NCI-H510A (cell line): ENCODE measurements at regions not wholly inside any gene's neighbourhood (a gene's known extent, or its start where the extent isn't known, plus 50 kb on each side); places are given as distances from the start of the nearest gene placed in this dataset.
"Not testable (repeated sequence)": the region's sequence is repeated elsewhere in the genome, so short reads cannot be mapped to it uniquely, and the experiment has no call there.

Experiments
- DNase-seq: peaks from one replicate; lab custom pipeline; 2025; lab: John Stamatoyannopoulos, UW

DNA sequence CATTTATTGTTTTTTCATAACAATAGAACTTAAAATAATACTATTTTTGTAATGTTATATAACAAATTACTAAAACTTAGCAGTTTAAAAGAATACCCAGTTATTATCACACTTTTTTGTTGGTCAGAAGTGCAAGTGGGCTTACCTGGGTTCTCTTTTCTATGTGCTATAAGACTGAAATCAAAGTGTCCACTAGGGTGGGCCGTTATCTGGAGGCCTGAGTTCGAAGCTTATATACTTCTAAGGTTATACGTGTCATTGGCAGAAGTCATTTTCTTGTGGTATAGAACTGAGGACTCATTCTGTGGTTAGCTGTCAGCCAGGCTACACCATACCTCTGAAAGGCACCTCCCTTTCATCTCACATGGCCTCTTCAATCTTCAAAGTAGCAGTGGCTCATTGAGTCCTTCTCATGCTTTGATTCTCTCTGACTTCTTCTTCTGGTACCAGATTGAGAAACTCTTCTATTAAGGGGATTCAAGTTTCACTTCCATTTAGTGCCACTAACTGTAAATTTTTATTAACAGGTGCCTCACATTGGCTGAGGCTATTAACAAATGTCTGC lies 414.3 kb downstream of the AMY1C start:
- no peak for DNase-seq

DNA sequence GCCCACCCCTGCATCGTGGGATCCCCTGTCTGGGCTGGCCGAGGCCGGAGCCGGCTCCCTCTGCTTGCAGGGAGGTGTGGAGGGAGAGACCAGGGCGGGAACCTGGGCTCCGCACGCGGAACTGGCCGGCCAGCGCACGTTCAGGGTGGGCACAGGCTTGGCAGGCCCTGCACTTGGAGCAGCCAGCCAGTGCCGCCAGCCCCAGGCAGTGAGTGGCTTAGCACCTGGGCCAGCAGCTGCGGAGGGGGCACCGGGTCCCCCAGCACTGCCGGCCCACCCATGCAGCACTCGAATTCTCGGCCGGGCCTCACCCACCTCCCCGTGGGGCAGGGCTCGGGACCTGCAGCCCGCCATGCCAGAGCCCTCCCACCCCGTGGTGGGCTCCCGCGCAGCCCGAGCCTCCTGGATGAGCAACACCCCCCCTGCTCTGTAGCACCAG lies 422.6 kb downstream of the AMY1C start:
- DNase-seq: no peak

DNA sequence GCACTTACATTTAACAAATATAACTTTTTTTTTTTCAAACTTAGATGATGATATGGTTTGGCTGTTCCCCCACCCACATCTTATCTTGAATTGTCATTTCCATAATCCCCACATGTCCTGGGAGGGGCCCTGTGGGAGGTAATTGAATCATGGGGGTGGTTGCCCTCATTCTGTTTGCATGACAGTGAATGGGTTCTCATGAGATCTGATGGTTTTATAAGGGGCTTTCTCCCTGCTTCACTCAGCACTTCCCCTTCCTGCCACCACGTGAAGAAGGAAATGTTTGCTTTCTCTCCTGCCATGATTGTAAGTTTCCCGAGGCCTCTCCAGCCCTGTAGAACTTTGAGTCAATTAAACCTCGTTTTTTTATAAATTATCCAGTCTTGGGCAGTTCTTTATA lies 432.6 kb downstream of the AMY1C start:
- DNase-seq: no peak

DNA sequence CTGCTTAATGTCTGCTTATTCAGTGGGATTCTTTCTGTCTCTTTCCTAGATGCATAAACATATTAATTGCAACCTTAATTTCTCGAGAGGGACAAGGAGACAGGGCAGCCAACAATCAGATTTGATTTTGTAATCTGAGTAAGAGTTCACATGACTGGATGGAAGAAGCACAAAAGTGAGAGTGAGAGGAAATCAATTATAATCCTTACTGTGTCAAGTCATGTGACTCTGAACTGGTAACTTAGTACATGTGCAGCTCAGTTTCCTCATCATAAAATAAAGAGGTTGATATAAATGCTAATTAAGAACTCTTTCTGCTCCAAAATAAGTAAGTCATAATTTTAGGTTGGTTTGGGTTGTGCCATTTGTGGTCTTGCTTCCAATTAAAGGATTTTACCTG lies 439.5 kb downstream of the AMY1C start:
- no peak for DNase-seq

DNA sequence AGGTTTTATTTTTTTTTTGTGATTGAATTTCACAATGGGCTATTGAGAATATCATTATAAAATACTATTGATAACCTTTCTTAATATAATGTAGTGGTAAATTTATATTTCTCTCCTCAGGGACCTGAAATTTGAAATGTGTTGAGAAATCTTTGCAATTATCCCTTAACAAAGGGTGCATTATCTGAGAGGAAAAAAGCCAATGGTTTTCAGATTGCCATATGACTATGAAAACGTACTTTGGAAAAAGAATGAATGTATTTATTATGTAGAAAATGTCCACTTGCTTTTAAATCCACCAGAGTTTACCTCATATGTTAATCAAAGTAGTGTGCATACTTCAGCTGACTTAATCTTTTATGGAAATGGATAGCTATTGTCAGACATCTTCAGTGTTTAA lies 441.1 kb downstream of the AMY1C start:
- no peak for DNase-seq

DNA sequence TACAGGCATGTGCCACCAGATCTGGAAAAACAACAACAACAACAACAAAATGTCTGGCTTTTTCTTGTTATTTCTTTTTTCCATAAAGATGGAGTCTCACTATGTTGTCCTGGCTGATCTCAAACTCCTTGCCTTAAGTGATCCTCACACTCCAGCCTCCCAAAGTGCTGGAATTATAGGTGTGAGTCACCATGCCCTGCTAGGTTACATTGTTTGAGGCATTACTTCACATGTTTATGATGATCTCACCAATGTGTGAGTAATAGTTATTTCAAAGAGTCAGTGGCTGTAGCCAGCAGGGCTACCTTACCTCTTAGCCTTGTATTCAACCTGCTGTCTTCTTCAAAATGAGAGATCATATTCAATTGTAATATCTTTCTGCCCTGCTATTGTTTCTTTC lies 445.7 kb downstream of the AMY1C start:
- DNase-seq: no peak

DNA sequence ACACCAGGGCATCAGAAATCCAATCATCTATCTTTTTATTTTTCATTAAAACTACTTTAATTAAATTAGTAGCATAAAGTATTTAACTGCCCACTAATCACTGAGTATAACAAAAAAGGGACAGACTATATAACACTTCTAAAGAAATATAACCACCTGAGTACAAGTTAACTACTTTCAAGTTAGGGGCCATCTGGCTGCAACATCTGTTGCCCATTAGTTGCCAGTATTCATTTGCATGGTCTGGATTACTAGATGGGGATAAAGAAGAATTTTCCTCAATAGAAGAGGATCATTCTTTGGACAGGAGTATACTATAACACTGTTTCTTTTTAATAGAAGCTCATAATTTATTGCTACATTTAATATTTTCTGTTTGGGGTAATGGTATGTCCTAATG lies 446.4 kb downstream of the AMY1C start:
- DNase-seq: no peak

DNA sequence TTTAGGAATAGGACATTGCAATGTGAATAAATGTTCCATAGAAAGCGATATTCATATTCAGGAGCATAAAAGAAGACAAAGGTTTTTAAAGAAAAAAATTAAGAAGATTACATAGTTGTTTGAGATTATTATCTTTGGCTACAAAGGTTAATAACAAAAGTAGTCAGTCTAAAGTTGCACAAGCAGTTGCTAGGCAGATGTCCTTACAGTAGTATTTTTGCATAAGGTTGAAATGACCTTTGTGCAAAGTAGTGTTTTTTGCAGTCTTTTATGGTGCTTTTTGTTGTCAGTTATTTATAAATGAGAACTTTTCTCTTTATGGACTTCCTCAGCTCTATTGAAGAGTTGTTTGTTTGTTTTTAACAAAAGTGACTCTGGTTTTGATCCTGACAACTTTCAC lies 447.8 kb downstream of the AMY1C start:
- DNase-seq: no peak

DNA sequence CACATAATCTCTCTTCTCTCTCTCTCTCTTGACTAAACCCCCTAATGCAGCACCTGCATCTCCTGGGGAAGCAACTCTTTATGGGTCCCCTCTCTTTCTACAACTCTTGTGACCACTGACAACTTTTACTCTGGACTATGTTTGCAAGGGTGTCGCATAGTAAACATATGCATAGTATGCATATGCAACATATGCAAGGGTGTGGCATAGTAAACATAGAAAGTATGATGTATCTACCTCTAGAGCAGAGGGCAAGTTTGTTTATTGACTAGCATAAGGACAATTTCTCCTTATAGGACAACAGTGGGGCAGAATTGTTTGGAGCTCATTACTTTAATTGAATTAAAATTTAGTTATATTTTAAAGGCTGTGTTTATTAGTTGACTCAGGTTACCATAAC lies 462.5 kb downstream of the AMY1C start:
- no peak for DNase-seq

DNA sequence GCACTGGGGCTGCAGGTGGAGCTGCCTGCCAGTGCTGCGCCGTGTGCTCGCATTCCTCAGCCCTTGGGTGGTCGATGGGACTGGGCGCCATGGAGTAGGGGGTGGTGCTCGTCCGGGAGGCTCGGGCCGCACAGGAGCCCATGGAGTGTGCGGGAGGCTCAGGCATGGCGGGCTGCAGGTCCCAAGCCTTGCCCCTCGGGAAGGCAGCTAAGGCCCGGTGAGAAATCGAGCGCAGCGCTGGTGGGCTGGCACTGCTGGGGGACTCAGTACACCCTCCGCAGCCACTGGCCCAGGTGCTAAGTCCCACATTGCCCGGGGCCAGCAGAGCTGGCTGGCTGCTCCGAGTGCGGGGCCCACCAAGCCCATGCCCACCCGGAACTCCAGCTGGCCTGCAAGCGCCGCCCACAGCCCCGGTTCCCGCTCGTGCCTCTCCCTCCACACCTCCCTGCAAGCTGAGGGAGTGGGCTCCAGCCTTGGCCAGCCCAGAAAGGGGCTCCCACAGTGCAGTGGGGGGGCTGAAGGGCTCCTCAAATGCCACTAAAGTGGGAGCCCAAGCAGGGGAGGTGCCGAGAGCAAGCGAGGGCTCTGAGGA lies 467.8 kb downstream of the AMY1C start:
- not testable (repeated sequence) for DNase-seq

DNA sequence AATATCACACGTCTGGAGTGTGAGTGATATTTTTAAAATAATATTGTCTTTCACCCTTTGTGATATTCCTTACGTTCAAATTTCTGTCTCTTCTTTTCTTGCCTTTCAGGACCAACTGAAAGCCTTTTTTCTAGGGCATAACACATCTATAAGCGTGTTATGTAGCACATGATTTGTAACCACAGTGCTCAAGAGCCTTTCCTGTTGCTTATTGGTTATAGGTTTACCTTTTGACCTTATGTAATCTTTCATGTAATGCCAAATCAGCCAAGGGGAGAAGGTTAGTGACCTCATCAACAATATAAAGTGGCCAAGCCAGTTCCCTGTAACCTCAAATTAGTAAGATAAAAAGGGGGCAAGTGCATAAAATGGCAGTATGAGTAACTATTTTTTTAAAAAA lies 480.2 kb downstream of the AMY1C start:
- DNase-seq: no peak

DNA sequence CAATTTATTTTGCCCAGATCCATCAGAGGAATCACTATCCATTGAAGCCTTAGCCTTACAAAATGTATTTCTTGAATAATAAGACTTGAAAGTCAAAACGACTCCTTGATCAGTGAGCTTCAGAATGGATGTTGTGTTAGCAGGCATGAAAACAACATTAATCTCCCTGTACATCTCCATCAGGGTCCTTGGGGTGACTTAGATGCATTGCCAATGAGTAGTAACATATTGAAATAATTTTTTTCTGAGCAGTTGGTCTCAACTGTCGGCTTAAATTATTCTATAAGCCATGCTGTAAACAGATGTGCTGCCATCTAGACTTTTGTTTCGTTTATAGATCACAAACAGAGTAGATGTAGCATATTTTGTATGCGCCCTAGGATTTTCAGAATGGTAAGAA lies 482.0 kb downstream of the AMY1C start:
- DNase-seq: no peak

DNA sequence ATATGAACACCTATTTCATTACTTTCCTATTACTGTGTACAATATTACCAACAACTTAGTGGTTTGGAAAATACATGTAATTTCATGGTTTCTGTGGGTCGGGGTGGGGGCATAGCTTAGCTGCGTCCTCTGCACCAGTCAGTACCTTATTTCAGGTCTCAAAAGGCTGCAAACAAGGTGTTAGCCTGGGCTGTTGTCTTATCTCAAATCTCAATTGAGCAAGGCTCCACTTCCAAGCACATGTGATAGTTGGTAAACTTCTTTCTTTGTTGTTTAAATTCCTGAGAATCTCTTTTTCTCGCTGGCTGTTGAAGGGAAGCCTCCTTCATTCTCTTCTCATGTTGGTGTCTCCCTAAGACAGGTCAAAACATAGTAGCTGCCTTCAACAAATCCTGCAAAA lies 485.4 kb downstream of the AMY1C start:
- DNase-seq: no peak

DNA sequence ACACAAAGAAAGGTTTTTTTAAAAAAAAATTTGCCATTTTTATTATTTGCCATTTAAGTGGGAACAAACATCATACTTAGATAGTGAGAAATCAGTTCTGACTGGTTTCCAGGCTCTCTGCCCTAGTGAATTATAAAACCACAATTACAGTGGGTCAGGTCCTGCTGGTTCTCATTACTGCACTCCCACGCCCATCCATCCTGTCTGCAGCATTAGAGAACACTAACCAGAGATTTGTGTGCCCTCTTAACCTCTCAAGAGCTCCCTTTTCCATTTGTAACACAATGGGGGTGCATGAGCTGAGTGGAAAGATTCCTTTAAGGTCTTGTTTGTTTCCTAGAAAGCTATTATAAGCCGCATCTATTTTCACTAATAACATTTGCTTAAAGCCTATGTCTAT lies 489.3 kb downstream of the AMY1C start:
- no peak for DNase-seq

DNA sequence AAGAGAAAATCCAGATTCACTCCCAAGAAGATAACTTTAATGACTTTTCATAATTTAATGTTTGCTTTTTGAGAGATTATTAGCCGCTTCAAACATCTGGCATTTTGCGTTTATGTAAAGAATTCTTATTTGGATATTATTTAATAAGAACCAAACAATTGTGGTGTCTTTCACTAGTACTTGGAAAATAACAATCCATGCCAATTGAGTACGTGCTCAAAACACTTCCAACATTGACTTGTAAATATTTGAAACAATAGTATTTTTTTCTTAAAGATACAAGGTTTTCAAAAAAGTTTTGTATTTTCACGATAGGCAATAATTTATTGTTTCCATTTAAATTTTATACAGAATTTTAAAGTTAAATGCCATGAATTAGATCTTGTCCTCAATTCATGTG lies 498.7 kb downstream of the AMY1C start:
- no peak for DNase-seq

DNA sequence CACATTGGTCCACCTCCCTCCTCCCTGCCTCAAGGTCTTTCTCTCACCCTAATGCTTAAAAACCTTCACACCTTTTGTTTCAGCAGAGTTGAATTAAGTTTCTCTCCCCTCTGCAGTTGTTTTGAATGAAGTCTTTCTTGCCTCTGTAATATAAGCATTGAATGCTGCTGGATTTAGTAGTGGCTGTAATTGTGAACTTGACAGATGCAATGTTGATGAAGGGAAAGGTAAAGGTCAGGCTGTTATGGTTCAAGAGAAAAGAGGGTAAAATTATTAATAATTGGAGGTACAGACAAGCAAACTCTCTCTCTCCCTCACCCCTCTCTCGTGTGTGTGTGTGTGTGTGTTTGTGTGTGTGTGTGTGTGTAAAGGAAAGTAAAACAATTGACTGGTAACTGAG lies 509.8 kb downstream of the AMY1C start:
- no peak for DNase-seq

DNA sequence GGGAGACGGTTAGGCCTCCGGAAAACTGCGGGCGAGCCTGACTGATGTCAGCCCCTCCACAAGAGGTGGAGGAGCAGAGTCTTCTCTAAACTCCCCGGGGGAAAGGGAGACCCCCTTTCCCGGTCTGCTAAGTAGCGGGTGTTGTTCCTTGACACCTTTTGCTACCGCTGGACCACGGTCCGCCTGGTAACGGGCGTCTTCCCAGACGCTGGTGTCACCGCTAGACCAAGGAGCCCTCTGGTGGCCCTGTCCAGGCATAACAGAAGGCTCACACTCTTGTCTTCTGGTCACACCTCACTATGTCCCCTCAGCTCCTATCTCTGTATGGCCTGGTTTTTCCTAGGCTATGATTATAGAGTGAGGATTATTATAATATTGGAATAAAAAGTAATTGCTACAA lies 513.4 kb downstream of the AMY1C start:
- DNase-seq: not testable (repeated sequence)

DNA sequence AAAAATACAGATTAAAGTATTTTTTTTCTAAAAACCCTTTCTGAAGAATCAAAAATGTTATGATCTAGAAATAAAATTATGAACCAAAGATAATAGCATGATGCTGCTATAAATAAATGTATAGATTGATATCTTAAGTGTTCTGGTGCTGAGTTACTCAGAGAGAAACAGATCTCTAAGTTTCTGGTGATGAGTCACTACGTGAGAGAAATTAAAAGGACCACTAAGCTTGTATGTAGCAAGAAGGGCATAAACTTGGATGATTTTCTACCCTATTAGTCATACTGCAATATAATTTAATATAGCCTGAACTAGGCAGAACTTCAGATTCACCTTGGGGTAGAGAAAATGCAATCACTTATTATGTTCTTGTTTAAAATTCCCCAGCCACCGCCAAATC lies 514.8 kb downstream of the AMY1C start:
- DNase-seq: no peak

DNA sequence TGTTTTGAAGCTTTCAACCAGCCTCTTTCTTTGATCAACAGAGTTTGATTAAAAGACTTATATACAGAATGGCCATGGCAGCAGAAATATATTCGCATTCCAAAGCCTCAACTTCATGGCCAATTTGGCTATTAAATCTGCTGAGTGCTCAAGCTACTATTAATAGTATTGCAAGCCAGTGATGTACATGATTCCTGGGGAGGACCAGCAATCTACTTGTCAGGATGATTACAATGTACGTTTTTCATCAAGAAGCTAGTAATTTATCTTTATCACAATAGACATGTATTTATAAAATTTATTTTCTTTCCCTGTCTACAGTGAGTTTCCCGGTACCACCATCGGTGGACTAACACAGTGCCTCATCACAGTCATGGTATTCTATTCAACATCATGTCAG lies 515.5 kb downstream of the AMY1C start:
- DNase-seq: no peak

DNA sequence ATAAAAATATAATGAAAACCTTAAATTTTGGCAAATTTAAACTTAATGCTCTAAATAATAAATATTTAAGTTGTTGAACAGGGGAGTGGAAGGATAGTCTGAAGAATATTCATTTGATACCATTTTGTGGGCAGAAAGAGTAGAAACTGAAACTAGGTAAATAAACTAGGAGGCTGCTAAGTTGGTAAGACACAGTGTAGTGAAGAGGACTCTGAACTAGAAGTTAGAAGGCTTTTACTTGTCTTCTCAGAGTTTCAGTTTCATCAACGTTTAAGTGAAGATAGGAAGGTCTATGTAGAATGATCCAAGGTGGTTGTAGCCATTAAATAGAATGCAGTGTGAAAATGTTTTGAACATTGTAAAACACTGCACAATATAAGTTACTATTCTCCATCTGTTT lies 516.9 kb downstream of the AMY1C start:
- no peak for DNase-seq

DNA sequence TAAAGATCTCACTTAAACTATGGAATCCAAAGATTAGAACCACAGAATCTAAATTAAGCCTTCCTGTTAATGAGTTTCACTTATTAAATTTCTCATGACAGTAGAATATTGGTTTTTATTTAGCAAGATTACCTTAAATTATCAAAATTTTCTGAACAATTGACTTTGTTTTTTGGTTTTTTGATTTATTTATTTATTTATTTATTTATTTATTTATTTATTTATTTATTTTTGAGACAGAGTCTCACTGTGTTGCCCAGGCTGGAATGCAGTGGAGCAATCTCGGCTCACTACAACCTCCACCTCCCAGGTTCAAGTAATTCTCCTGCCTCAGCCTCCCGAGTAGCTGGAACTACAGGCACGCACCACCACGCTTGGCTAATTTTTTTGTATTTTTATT lies 538.6 kb downstream of the AMY1C start:
- not testable (repeated sequence) for DNase-seq

DNA sequence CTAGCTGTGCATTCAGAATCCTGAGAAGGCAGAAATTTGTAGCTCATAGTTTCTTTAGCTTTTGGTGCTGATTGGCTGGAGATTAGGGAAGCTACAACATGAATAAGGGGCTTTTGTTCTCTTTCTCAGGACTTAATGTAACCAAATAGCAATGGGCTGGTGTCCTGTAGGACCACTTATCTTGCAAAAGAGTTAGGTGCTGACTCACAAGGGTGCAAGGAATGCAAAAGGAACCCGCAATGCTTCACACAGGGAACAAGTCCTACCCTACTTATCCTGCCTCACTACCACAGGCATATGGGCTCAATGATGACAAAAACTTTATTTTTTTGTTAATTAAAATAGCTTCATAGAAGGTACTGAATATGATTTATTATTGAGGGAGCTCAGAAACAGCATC lies 541.5 kb downstream of the AMY1C start:
- no peak for DNase-seq

DNA sequence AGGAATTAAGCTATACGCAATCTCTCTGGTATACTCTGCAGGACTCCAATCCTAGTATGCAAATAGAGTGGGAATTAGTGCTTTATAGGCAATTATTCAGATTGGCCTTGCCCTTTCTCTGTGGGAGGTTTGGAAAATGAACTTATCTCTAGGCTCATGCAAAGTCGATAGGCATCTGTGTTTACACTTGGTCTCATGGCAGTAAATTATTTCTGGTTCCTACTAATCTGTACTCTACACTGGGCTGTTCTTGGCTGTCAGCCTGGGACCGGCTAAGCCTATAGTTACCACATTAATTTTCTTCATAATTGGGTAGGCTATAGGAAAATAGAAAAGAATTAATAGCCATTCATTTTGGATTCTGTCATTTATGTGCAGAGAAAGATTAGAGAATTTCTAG lies 544.6 kb downstream of the AMY1C start:
- DNase-seq: no peak

DNA sequence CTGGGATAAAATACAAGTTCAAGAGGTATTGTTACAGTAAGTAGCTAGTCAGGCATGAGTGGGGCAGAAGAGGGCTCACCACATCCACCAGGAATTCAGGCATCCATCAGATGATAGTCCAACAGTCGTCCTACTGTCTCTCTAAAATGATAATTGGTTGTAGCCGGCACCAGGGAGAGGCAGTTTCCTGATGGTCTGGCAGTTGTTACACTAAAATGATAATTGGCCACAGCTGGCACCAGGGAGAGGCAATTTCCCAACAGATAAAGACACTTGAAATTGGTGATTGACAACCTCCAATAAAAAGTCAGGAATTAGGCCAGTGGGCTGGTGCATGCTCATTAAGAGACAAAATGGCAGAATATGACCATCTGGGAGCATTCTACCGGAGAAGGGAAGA lies 545.8 kb downstream of the AMY1C start:
- no peak for DNase-seq

DNA sequence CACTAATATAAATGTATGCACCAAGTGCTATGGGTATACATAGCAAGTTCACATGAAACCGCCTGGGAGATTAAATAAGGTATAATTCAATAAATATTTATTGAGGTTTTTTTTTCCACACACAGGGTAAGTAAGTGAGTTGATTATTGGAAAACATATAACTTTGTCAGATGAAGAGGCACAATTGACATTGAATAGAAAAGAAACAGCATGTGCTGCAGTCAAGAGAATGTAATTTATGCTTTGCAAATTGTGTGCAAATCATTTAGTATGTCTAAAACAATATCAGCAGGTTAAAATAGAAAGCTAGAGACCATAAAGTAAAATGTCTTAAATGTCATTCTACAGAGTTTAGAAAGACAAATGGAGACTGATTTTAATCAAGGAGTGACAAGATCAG lies 560.0 kb downstream of the AMY1C start:
- DNase-seq: no peak
